ENCODE measurements at regions not wholly inside any gene's neighbourhood (a gene's known extent, or its start where the extent isn't known, plus 50 kb on each side); places are given as distances from the start of the nearest gene placed in this dataset.

GRCh38 chr1:41975850-41976569 lies 57.3 kb upstream of the HIVEP3 start:
- TF ChIP-seq CTCF (conservative IDR thresholded peaks at IDR 0.05; ENCODE audit: low read length) (no peak), EZH2phosphoT487 (IDR thresholded peaks at IDR 0.05; ENCODE audit: borderline replicate concordance) (no peak)

Data from Loucy (cell line).